Astrocyte (in vitro differentiated cells and primary cell): ENCODE measurements at regions not wholly inside any gene's neighbourhood (a gene's known extent, or its start where the extent isn't known, plus 50 kb on each side); places are given as distances from the start of the nearest gene placed in this dataset.

Source experiments
- DNase-seq: peaks from one replicate; pipeline ENCODE4 v3.0.0-alpha.2; 2010; ENCODE audit warnings: low read depth
- FAIRE-seq: peaks from 2 replicates; lab custom pipeline; 2011; peaks lifted over from hg19 to GRCh38; lab: Jason Lieb, UNC
- H2AFZ ChIP-seq: 2 replicates; pipeline ENCODE4 v1.6.0; 2012; ENCODE audit warnings: low read depth, low read length, inconsistent platforms
- H3K27ac ChIP-seq: 2 replicates; pipeline ENCODE4 v1.5.1; 2011; ENCODE audit warnings: low read depth, low read length, inconsistent platforms
- H3K27me3 ChIP-seq: 2 replicates; pipeline ENCODE4 v1.6.0; 2011; ENCODE audit warnings: low read length, inconsistent platforms; ENCODE audit not compliant: insufficient read depth
- H3K36me3 ChIP-seq: 2 replicates; pipeline ENCODE4 v1.5.1; 2011; ENCODE audit warnings: low read length, inconsistent platforms; ENCODE audit not compliant: insufficient read depth
- H3K4me1 ChIP-seq: 2 replicates; pipeline ENCODE4 v1.5.1; 2011; ENCODE audit warnings: low read length, inconsistent platforms; ENCODE audit not compliant: insufficient read depth
- H3K4me2 ChIP-seq: 2 replicates; pipeline ENCODE4 v1.6.0; 2012; ENCODE audit warnings: low read length, inconsistent platforms
- H3K4me3 ChIP-seq: 2 replicates; pipeline ENCODE4 v1.5.1; 2011; ENCODE audit warnings: low read depth, mild to moderate bottlenecking, low read length, inconsistent platforms; ENCODE audit not compliant: insufficient read depth
- H3K79me2 ChIP-seq: 2 replicates; pipeline ENCODE4 v1.6.0; 2012; ENCODE audit warnings: mild to moderate bottlenecking, low read length, inconsistent platforms; ENCODE audit not compliant: insufficient read depth
- H3K9ac ChIP-seq: 2 replicates; pipeline ENCODE4 v1.6.0; 2012; ENCODE audit warnings: mild to moderate bottlenecking, low read length, inconsistent platforms
- H3K9me3 ChIP-seq: 2 replicates; pipeline ENCODE4 v1.5.1; 2012; ENCODE audit warnings: low read depth, mild to moderate bottlenecking, low read length, inconsistent platforms; ENCODE audit not compliant: insufficient read depth
- H4K20me1 ChIP-seq: 2 replicates; pipeline ENCODE4 v1.6.0; 2012; ENCODE audit warnings: low read length, inconsistent platforms; ENCODE audit not compliant: insufficient read depth
- H3K27ac Mint-ChIP-seq: one replicate; pipeline ENCODE4 v1.8.0; 2021; ENCODE audit warnings: mild to moderate bottlenecking, mixed read lengths; ENCODE audit not compliant: unreplicated experiment
- H3K27me3 Mint-ChIP-seq: one replicate; pipeline ENCODE4 v1.8.0; 2021; ENCODE audit warnings: low read depth, mixed read lengths; ENCODE audit not compliant: unreplicated experiment
- H3K36me3 Mint-ChIP-seq: one replicate; pipeline ENCODE4 v1.8.0; 2021; ENCODE audit warnings: low read depth, mixed read lengths; ENCODE audit not compliant: unreplicated experiment
- H3K4me1 Mint-ChIP-seq: one replicate; pipeline ENCODE4 v1.8.0; 2021; ENCODE audit warnings: low read depth, mixed read lengths; ENCODE audit not compliant: unreplicated experiment
- H3K4me3 Mint-ChIP-seq: one replicate; pipeline ENCODE4 v1.8.0; 2021; ENCODE audit warnings: mild to moderate bottlenecking, moderate library complexity, mixed read lengths; ENCODE audit not compliant: unreplicated experiment
- H3K9me3 Mint-ChIP-seq: one replicate; pipeline ENCODE4 v1.8.0; 2021; ENCODE audit warnings: mild to moderate bottlenecking, mixed read lengths; ENCODE audit not compliant: unreplicated experiment
- CTCF ChIP-seq: IDR thresholded peaks from 2 replicates; pipeline ENCODE4 v1.5.1; 2011; ENCODE audit warnings: low read depth, mild to moderate bottlenecking, inconsistent platforms, low read length, moderate library complexity; ENCODE audit not compliant: insufficient read depth
- EZH2 ChIP-seq: IDR thresholded peaks from 2 replicates; pipeline ENCODE4 v1.6.1; 2012; ENCODE audit warnings: mild to moderate bottlenecking, low read length, inconsistent platforms; ENCODE audit not compliant: insufficient read depth

GRCh38 chr7:110051372-110051771, 1039.6 kb upstream of the LRRN3 start:
- H3K79me2 ChIP-seq: no peaks in the 10 kb centered on the region
- H3K4me1 ChIP-seq: peaks cover 3% of the 10 kb centered on the region
- TF ChIP-seq CTCF (no peak), EZH2 (no peak)
- H3K27ac ChIP-seq: no peak overlapping the region
- Mint-ChIP-seq H3K4me3 (no peak overlapping the region), H3K4me1 (no peaks in the 10 kb centered on the region), H3K36me3 (no peaks in the 10 kb centered on the region), H3K27me3 (no peaks in the 10 kb centered on the region), H3K9me3 (no peaks in the 10 kb centered on the region), H3K27ac (no peak overlapping the region)
- no peaks in the 10 kb centered on the region for H3K9me3 ChIP-seq
- FAIRE-seq (no peak), DNase-seq (no peak)
- H3K9ac ChIP-seq: no peak overlapping the region
- no peaks in the 10 kb centered on the region for H3K27me3 ChIP-seq
- no peak overlapping the region for H3K4me3 ChIP-seq
- no peaks in the 10 kb centered on the region for H3K36me3 ChIP-seq
- H3K4me2 ChIP-seq: no peak overlapping the region
- no peaks in the 10 kb centered on the region for H4K20me1 ChIP-seq
- H2AFZ ChIP-seq: no peak overlapping the region

DNA sequence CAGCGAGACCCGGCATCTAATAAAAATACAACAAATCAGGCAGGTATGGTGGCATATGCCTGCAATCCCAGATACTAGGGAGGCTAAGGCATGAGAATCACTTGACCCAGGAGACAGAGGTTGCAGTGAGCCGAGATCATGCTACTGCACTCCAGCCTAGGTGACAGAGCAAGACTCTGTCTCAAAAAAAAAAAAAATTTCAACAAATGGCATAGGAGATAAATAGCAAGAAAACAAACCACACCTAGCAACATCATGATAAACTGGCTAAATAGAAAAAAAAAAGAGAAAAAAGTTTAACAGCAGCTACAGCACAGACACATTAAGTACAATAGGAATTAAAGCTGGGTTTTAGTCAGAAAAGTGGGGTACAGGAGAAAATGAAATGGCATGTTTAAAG, 1034.6 kb upstream of the LRRN3 start:
- Histone ChIP-seq H3K36me3 (no peaks in the 10 kb centered on the region), H3K9me3 (no peaks in the 10 kb centered on the region), H3K4me1 (no peaks in the 10 kb centered on the region), H3K79me2 (no peaks in the 10 kb centered on the region), H3K9ac (no peak overlapping the region), H3K4me2 (no peak overlapping the region), H3K27me3 (no peaks in the 10 kb centered on the region), H3K4me3 (no peak overlapping the region), H2AFZ (no peak overlapping the region), H4K20me1 (no peaks in the 10 kb centered on the region), H3K27ac (no peak overlapping the region)
- DNase-seq (no peak), FAIRE-seq (no peak)
- no peak overlapping the region for H3K4me3 Mint-ChIP-seq
- no peak overlapping the region for H3K27ac Mint-ChIP-seq
- H3K9me3 Mint-ChIP-seq: no peaks in the 10 kb centered on the region
- no peaks in the 10 kb centered on the region for H3K36me3 Mint-ChIP-seq
- no peaks in the 10 kb centered on the region for H3K4me1 Mint-ChIP-seq
- TF ChIP-seq EZH2 (no peak), CTCF (no peak)
- no peaks in the 10 kb centered on the region for H3K27me3 Mint-ChIP-seq

DNA sequence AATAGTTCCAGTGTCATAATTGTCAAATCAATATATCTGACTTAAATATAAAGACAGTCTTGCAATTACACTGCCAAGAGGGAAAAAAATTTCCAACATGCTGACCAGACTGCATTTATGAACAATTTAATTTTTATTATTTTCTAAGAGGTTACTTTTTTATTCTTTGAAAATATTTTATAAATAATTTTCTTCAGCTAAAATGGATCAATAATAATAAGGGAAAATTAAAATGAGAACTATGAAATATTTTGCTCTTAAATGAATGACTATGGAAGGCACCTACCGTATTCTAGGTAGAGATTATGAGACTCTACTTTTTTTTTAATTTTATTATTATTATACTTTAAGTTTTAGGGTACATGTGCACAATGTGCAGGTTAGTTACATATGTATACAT, 1032.5 kb upstream of the LRRN3 start:
- H3K4me1 ChIP-seq: no peaks in the 10 kb centered on the region
- TF ChIP-seq CTCF: no peak
- TF ChIP-seq EZH2: no peak
- H3K36me3 ChIP-seq: no peaks in the 10 kb centered on the region
- Mint-ChIP-seq H3K36me3 (no peaks in the 10 kb centered on the region), H3K4me1 (no peaks in the 10 kb centered on the region), H3K27me3 (no peaks in the 10 kb centered on the region), H3K27ac (no peak overlapping the region), H3K4me3 (no peak overlapping the region), H3K9me3 (no peaks in the 10 kb centered on the region)
- FAIRE-seq (no peak), DNase-seq (no peak)
- no peak overlapping the region for H2AFZ ChIP-seq
- H3K27me3 ChIP-seq: no peaks in the 10 kb centered on the region
- no peaks in the 10 kb centered on the region for H3K9me3 ChIP-seq
- H3K27ac ChIP-seq: no peak overlapping the region
- no peaks in the 10 kb centered on the region for H4K20me1 ChIP-seq
- no peak overlapping the region for H3K4me2 ChIP-seq
- H3K9ac ChIP-seq: no peak overlapping the region
- H3K4me3 ChIP-seq: no peak overlapping the region
- no peaks in the 10 kb centered on the region for H3K79me2 ChIP-seq
